ENCODE measurements at regions not wholly inside any gene's neighbourhood (a gene's known extent, or its start where the extent isn't known, plus 50 kb on each side); places are given as distances from the start of the nearest gene placed in this dataset.

DNA sequence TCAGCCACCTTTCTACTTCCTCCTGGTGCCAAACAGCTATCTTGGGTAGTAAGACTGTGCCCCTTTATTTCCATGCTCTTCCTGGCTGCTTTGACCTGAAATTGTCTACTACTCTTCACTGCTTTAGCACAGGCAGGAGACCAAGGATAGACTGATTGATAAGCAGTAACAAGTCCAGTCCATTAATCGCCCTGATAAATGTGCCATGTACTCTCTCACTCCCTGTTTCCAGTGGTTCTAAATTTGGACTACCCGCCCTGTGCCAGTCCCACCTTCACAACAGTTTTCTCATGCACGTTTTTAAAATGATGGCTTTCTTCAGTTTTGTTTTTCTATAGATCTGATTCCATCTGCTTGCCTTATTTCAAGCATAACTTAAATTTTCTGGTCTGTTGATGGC, 189.6 kb upstream of the RBMS1 start:
- DNase-seq, result no peak

DNA sequence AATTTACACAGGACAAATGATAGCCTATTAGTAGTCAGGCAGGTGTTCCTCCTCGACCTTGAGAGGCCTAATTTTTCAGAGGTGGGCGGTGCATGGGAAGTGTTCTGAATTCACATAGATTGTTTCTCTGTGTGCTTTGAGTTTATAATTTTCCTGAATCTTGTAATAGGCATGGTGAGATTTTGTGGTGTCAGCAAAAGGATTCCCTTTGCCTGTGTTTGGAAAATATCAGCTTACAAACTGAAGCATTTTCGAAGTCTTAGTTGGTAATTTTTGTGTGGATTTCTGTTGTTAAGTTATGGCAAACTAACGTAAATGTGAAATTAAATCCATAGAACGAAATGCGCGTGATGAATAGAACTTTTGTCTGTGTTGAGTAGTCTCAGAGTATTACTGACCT, 194.0 kb upstream of the RBMS1 start:
- DNase-seq, result no peak

DNA sequence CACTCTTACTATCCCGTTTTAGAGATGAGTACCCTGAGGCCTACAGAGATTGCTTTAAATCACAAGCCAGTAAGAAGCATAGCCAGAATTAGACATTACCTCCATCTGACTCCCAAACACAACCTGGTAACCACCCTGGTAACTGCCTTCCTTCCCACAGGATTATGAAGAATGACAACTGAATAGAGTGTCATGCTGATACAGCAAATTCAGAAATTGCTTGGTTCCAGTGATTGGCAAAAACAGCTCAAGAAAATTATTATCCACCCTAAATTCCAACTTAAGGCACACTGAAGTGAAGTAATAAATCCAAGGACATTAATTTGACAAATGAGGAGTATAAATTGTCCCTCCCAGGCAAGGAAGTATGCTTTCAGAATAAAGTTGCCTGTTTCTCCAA, 195.8 kb upstream of the RBMS1 start:
- no peak for DNase-seq

DNA sequence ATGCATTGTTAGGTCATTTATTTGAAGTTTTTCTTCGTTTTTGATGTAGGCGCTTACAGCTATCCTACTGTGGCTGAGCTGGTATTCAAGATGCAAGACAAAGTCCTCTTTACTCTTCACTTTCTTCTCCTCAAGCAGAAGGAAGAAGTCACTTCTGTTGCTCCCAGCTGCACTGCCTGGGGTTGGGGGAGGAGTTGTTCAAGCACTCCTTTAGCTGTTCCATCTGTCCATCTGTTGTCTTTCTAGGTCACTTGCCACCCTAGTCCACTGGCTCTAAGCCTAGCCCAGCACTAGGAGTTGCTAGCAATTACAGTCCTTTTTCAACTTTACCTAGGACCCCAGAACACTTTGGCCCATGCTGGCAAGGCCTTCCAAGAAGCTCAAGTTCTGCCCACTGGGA, 200.6 kb upstream of the RBMS1 start:
- DNase-seq, result no peak

DNA sequence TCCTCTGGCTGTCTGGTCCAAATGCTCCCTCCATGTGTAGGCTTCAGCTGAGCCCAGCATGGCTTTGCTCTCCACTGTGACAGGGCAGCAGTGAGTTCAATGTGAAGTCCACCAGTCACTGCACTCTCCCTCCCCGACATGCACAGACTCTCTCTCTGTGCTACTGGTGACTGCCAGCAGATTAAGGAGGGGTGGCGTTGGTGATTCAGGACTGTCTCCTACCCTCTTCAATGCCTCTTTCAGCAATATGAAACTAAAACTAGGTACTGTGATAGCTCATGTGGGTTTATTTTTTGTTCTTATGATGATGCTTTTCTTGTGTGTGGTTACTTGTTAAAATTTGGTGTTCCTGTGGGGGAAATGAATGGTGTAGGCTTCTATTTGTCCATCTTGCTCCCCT, 201.0 kb upstream of the RBMS1 start:
- no peak for DNase-seq

DNA sequence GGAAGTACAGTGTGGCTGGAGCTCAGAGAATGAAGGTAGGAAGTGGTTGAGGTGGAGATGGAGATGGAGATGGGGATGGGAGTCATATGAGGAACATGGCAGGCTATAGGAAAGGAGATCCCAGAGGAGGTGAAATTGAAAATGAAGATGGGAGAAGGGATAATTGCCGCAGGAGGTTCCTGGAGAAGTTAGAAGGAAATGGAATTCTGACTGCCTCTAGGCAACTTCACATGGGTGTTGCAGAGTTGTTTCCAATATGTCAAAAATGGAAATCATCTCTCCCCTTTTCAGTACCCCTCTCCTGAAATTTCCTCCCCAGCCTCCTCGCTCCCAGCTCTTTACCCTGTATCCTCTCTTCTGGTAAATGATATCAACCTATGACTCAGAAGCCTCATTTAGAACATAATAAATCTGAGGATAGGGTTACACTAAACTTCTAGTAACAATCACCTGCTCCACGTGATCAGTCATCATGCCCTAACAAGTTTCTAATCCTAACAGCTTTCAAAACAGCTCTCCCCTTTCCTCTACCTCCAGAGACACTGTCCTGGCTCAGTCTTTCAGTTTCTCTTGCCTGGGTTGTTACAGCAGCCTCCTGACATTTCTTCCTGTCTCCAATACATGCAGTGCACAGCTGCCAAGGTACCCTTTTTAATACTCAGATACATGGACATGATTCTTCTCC, 201.9 kb upstream of the RBMS1 start:
- no peak for DNase-seq

DNA sequence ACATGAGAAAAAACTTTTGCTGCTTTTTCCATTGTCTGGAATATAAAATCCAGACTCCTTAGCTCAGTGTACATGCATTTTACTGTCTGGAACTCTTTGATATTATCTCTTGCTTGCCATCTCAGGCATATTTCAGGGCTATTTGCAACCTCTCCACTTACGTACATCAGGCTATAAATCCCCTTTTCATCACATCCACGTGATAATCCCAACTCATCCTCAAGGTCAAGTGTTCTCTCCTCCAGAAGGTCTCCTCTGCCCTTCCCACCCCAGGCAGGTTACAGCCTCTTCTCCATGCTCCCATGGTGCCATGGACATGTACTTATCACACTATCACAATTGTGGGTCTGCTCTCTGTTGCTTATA, 202.5 kb upstream of the RBMS1 start:
- DNase-seq, result no peak

DNA sequence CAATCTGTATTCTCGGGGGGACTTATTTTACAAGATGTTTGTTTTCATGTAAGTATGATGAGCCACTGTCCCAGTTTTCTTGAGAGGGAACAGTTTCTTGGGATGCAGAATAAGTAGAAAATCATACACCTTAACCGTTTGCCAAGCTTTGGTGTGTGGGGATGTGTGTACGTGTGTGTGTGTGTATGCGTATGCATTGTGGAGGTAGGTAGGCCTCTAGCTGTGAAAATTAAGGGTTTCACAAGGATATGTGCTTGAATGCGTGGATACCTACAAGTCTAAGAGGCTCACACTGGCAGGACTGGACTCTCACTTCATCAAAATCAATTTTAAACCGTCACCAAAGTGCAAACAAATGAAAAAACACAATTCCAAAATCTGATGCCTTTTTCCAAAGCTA, 204.2 kb upstream of the RBMS1 start:
- DNase-seq, result no peak

DNA sequence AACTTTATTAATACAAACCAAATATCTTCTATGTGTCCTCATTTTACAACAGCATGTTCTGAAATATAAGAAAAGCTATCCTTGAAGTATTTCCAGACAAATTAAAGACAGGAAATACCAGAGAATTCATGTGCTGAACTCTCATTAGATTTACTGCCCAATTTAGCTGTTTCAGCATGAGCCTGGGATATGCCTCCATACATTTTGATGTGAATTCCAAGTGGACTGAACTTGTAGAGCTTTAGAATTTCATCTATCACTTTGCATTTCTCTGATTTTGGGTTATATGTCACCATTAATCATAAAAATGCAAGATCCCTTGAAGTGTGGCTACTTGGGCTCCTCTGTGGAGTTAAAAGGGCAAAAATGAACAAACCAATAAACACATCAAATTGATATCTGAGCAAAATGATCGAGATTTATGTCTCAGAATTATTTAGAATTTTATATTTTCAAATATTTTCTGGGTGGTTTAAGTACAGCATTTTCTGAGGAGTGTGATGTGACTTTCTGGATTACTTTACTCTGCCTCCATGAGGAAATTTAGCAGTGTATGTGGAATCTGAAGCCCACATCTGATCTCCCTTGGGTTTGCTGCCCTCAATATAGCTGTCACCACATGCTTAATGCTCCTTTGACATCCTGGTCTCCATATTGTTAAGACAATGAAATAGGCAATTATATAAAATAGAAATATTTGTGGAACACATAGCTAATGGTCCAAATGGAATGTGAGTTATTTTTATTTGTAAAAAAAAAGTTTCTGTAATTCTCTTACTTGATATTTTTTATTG, 206.6 kb upstream of the RBMS1 start:
- no peak for DNase-seq

DNA sequence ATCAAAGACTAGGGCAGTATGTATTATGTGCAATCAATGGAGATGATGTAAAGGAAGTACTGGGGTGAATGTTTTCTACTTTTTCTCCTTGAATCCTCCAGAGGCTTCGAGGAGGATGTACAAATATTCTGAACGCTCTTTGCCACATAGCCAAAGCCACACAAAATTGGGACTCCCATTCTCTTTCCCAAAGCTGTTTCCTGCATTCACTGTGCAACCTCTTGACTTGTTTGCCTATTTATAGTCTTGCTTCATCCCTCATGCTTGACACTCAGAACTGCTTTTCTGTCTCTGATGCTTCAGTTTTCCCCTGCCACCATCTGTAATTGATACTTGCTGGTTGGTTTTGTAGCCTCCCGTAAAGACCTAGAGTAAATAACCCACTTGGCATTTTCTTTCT, 208.2 kb upstream of the RBMS1 start:
- no peak for DNase-seq

DNA sequence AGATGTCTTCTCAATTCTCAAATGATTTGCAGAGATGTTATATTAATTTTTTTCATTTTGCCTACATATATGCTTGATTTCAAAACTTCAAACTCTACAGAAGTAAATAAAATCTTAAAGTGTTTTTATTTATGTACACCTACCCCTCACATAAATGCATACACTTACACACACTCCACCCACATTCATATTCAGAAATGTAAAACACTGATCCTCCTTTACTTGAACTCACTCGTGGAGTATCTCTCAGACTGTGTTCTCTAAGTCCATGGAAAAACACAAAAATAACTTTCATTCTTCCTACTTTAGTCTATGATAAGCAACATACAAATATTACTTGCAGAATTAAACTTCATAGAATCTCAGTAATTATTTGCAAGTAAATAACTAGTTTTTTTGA, 209.1 kb upstream of the RBMS1 start:
- no peak for DNase-seq

DNA sequence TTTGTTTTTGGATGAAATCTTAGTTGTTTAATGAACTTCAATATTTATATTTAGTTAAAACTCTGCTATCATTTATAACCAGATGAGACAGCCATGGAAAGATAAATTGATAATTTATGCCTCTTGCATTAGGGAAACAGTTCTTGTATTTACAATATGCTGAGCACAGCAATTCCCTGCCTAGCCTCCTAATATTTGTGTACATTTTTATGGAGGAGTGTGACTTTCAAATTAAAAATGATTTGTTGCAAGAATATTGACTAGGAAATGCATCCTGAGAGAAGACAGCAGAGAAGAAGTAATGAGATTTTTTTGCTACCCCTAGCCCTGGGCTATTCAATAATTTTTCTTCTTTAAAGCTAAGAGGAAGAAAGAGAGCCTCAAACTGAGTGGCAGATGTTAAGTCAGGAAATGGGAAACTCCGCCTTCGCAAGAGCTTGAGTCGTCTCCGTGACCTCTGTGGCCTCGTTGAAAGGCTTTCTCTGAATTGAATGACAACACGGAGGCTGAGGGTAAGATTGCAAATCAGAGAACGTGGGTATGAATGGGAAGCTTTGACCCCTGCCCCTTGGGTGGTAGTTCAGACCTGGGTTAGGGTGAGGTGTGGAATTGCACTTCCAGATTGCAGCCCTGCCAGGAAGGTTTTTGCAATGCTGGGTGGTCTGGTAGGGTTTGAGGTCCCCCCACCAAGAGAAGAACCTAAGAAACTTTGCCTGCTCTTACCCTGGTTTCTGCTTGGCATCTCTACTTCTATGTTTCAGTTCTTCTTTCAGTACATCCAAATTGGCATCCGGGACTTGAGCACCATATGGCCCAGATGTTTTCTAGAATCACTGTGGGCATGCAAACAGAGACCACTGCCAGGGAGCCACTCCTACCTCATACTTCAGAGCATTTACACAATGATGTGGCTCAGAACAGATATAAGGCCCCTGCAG, 210.3 kb upstream of the RBMS1 start:
- no peak for DNase-seq

DNA sequence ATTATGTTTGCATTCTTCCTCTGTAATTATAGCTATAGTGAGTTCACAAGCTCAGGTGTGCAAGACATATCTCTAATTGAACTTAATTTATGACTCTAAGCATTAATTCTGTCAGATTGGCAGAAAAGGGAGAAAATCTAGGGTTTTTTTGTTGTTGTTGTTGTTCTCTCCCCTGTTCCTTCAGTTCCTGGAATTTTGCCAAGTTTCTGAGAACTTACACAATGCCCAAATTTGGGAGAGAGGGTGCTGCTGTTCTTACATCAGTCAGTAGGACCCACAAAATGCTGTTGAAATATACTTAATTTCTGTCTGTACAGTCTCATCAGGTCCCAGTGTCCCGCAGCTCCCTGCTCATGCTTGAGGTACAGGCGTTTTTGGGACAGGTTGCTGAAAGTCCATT, 221.8 kb upstream of the RBMS1 start:
- no peak for DNase-seq

DNA sequence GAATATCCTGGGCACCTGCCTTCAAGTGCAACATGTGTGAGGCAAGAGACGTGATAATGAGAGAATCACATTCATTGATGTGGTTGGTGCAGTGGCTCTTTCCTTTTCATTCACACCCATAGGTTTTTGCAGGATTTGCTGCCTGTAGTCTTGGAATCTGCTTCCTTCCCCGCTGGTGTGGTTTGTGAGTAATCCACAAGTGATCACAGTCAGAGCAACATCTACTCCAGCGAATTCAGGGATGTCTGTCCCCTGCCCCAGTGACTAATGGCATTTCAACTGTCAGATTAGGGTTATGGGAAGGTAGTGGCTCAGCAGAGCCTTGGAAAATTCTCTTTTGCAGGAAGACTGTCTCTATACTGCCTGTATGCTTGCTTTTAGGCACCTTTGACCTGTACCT, 225.5 kb upstream of the RBMS1 start:
- DNase-seq, result no peak

DNA sequence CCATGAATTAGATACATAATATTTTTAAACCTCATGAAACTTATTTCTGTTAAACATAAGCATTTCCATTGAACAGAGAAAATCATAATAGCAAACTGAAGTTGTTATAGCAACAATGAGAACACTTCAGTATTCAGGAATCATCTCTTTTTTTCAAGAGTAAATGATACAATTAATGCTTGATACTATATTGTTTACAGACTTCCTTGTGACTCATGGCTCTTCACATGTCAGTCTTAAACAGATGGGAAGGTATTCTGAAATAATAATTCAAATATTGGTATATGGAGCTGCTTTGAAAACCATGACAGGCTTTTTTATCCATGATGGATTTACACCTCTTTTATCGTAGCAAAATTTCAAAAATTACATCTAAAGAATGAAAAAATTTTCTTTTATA, 226.5 kb upstream of the RBMS1 start:
- DNase-seq, result no peak

DNA sequence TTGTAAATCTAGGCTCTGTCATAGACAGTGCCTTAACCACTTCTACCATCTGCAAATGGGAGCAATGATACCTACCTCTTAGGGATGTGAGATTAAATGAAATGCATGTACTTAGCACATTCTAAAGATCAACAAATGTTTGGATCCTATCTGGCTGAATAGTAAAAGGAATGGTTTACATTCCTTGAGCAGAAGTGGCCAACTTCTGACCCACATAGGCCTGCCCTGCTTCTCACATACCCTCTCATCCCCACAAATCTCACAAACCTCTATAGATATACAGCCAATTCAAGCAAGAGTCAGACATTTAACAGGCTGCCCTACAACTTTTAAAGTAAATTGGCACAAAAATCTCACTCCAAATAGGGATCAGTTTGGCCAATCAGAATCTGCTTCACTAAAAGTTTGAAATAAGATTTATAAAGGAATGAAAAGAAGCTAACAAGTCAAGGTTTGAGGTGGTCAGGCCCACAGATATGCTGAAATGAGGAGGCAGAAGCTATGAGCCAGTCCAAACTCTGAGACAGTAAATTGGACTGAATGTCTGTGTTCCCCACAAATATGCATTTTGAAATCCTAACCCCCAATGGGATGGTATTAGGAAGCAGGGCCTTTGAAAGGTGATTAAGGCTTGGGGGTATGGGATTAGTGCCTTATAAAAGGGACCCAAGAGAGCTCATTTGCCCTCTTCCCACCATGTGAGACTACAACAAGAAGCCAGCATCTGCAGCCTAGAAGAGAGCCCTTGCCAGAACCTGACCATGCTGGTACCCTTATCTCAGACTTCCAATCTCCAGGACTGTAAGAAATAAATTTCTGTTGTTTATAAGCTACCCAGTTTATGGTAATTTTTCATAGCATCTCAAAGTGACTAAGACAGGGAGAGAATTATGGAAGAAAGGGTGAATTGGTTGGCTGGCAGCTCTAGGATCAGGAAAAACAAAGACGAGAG, 227.8 kb upstream of the RBMS1 start:
- DNase-seq, result no peak

DNA sequence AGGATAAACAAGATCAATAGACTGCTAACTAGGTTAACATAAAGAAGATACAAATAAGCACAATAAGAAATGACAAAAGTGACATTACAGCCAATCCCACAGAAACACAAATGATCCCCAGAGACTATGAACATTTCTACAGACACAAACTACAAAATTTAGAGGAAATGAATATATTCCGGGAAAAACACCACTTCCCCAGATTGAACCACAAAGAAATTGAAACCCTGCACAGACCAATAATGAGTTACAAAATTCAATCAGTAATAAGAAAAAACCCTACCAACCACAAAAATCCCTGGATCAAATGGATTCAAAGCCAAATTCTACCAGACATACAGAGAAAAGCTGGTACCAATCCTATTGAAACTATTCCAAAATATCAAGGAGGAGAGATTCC, 232.4 kb upstream of the RBMS1 start:
- DNase-seq, result no peak

DNA sequence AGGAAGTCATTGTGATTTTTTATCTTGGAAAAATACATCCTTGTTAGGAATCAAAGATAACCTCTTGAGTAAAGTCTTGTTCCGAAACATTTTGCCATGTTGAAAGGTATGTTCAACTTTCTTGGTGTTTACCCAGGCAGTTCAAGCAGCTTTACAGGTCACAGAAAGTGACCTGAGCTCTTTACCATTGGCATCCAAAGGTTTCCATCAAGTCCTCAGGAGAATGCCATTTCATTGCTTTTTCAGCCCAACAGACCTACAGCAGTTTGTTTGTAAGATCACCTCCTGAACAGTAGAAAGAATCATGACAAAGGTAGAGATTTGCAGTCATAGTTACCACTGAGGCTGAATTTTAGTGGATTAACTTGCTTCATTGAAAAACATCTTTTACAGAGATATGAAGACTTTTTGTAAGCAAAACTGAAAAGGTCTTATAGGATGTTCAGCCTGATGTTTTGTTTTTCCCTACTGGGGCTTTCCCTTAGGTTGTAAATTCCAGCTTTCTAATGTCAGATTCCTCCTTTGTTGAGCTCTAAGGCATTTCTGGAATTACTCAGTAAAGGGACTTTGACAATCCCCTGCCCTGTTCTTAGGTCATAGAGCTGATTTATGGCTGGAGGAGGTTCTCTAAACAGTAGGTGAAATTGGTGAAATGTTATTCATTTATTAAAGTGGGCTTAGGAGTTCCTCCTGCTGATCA, 236.8 kb upstream of the RBMS1 start:
- no peak for DNase-seq

DNA sequence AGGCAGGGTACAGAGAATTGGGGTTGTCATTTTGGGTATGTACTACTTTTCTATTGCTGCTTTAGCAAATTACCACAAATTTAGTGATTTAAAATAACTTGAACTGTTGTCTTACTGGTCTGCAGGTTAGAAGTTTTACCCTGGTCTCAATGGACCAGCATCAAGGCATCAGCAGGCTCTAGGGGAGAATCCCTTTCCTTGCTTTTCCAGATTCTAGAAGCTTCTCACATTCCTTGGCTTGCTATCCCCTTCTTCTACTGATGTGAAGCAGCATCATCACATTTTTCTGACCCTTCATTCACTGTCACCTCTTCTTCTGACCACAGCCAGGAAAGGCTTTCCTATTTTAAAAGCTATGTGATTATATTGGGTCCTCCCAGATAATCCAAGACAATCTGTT, 237.8 kb upstream of the RBMS1 start:
- no peak for DNase-seq

DNA sequence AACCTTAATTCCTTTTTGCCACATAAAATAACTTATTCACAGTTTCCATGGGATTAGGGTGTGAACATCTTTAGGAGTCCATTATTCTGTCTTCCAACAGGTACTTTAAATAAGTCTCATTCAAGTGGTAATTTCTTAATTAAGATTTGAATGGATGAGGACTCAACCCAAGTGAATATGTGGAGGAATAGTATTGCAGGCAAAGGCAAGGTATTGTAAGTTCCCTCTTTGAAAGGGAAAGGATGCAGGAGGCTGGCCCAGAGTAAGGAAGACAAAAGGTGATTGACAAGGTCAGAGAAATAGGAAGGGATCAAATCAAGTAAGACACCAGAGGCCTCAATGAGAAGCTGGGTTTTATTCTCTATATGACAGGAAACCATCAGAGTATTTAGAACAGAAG, 238.2 kb upstream of the RBMS1 start:
- DNase-seq, result no peak

DNA sequence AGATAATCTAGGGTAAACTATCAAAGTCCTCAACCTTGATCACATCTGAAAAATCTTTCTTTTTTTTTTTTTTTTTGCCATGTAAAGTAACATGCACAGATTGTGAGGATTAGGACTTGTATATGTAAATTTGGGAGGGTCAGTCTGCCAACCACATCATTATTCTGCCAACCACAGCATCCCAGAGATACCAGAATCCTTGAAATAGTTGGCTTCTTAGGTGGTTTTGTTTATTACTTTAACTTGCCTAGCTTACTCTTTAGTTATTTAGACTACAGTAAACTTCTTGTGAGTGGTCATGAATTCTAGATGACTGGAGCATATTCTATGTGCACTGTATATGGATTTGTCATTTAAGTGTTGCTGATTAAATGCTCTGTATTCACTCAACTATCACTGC, 242.1 kb upstream of the RBMS1 start:
- no peak for DNase-seq

Data from NCI-H526 treated with DMSO at 0.1 percent for 48 hours (cell line).